ENCODE measurements at regions not wholly inside any gene's neighbourhood (a gene's known extent, or its start where the extent isn't known, plus 50 kb on each side); places are given as distances from the start of the nearest gene placed in this dataset.

DNA sequence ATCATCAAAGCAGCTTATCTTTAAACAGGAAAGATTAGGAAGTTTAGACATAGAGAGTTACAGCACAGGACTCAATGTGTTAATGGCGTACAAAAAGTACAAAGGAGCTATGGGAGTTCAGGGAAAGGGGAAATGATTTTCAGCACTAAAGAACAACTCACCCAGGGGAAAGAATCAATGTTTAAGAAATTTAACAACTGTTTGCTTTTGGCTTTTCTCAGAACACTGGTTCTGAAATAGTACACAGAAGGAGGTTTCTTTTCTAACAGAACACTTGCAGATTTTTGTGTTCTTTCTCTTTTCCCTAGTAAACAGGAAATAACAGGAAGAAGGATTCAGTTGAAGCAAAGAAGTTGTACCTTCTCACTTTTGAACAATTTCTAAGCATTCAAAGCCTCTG is 71.3 kb upstream of the GHR start:
- no peak for DNase-seq (ENCODE audit: low spot score)

DNA sequence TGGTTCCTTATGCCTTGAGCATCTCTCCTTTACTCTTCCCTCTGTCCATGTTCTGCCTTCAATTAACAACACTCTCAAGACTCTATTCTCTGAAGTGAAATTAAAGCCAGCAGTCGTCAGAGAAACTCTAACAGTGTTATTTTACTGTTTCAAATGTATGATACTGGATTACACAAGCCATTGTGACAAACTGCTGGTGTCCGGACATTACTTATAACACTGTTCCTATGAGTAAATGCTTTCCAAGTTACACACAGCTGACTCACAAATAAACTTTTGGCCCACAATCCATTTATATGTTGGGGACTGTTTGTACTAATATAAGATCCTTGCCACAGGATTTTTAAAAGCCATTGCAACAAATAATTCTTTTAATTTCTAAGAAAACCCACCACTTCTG is 63.2 kb upstream of the GHR start:
- DNase-seq (ENCODE audit: low spot score), result no peak

DNA sequence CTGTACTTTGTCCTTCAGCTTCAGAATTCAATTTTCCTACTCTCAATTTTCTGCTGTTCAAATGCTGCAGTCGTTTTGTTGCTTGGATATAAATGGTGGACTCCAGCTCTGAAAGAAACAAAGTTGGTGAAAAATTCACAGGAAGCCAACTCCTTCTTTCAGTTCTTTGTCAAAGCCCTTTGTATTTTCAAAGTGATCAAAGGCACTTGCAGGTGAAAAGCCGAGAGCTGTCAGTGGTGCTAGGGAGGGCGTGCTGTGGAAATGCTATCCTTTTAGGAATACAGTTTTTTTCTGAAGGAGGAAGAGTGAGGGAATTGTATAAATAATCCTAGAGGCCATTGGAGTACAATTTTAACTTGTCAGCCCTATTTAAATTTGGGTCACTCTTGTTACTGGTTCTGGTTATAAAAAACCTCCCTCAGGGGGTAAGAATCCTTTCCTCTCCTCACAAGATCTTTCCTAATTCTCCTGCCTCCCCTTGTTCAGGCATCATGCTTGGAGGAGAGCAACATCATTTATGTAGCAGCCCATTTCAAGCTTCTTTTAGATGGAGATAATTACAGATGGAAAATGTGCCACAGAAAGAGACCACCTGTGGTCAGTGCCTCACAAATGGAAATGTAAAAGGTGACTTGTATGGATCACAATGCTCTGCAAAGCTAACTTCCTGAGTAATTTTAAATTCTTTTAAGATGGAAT is 62.5 kb upstream of the GHR start:
- no peak for DNase-seq (ENCODE audit: low spot score)

DNA sequence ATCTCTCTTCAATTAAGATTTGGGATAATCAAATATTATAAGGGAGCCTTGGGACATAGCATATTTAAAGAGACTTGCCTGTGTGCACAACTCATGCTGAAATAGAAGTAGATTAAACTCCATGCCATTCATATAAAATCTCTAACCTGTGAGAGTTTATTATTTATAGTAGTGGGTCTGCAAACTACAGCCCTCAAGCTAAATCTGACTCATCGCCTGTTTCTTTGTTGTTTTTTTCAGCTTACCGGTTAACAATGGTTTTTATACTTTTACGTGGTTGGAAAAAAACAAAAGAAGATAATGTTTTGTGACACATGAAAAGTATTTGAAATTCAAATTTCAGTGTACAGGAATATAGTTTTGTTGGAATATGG is 61.9 kb upstream of the GHR start:
- no peak for DNase-seq (ENCODE audit: low spot score)

DNA sequence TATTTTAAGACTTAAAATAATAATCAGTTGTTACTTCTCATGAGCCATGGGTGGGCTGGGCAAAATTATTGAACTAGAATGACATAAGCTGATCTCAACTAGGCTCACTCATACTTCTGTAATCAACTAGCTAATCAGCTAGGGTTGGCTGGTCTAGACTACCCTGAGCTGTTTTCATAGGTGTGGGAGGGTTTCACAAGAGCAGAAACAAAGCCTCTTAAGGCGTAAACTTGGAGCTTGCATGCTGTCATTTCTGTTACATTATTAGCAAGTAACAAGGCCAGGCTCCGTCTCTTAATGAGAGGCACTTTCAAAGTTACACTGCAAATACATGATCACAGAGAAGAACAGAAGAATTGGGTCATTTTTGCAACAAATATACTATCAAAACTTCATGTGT is 57.2 kb upstream of the GHR start:
- no peak for DNase-seq (ENCODE audit: low spot score)

All from D341Med (cell line).